Femur (tissue), 1 donor: ENCODE measurements at regions not wholly inside any gene's neighbourhood (a gene's known extent, or its start where the extent isn't known, plus 50 kb on each side); places are given as distances from the start of the nearest gene placed in this dataset.
"Not testable (repeated sequence)": the region's sequence is repeated elsewhere in the genome, so short reads cannot be mapped to it uniquely, and the experiment has no call there.

Source experiments
- DNase-seq: peaks from one replicate; pipeline ENCODE4 v3.0.0-alpha.2; 2017

DNA sequence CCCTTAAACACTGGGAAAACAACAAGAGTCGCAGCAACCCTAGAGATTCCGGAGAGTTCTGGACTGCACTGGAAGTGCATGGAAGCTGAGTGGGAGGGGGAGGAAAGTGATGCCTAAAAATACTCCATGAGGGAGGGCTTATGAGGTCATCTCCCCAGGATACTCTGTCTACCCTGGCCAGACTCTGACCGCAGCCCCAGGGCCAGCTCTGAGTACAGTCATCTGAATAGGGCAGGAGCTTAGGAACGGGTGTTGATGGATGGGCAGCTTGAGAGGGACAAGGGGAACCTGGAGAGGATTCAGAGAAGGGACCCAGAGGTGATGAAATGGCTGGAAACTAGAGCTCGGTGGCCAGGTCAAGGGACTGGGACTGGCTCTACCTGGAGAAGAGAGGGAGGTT is 79.3 kb upstream of the IGFBP5 start:
- peak; percentile 64 for DNase-seq

DNA sequence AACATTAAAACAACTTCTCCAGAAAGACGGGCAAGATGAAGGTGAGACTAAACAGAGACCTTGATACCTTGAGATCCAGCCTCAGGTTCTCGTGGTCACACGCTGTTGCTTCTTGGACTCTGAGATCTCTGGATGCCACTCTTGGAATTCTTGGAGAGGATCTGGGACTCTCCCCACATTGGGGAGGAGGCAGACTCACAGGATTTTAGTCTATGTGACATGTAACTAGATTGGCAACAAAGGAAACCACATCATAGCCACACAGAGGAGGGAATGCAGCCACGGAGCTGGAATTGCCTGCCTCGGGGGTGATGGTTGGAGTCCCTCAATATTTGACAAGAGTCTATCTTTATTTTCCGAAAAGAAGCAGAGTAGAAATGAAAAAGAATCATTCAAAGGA is 78.8 kb upstream of the IGFBP5 start:
- DNase-seq = no peak

DNA sequence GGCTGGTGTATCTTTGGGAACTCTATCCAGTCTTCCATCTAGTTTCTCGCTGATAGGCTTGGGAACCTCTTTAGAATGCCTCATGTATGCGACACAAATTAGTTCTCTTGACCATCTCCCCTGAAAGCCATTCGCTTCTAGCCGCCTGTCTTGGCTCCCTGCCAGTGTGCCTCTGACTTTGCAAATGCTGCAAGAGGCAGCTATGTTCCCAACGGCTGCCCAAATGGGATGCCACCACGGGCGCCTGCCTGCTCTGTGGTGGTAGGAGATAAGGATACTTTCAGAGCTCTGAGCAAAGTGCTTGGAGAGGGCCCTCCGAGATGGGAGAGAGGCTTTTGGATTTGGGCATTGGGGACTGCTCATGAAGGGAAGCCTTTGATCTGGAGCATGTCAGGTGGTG is 77.7 kb upstream of the IGFBP5 start:
- DNase-seq = peak; percentile 58

DNA sequence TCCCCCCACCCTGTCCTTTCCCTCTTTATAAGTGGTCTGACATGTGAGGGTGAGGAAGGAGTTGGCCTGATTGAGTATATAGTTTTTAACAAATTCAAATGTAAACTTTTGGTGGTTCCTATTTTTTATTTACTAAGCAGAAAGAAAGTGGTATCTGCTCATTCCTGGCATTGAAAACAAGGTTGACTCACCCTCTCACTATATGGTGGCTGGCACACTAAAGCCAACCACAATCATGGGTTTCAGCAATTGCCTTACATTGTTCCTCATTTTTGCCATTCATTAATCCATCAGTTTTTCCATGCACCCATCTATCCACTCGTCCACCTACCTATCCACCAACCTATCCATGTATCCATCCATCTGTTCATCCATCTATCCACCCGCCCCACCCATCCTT is 75.4 kb upstream of the IGFBP5 start:
- DNase-seq = no peak

DNA sequence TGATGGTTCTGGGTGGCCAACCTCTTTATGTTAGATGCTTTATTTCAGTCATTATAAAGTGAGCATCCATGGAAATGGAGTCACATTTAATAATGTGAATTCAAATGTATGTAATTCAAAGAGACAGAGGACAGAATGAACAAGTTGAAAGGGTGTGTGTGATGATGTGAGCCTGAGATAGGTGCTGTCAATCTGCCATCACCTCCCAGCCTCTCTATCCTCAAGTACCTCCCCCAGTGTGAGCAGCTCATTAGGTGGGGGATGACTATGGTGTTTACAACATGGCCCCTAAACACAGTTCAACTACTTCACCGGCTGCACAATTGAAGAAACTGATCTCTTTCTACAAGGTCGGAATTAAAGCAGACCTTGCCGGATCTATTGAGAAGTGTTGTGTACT is 74.7 kb upstream of the IGFBP5 start:
- no peak for DNase-seq

DNA sequence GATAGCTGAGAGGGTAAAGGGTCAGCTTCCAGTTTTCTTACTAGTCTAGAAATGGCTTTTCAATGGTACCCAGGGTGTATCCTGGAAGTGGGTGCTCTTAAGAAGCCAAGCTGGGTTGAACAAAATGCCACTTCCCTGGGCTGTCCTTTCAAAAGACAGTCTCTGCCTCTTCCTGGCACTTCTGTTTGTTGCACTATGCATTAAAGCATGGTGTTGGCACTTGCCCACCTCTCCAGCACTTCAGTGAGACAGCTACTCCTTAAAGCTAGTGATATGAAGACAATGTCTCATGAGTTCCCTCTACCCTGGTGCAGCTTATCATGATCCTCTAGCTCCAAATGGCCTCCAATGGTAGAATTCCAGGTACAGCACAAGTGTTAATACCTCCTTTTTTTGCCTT is 74.3 kb upstream of the IGFBP5 start:
- DNase-seq = no peak

DNA sequence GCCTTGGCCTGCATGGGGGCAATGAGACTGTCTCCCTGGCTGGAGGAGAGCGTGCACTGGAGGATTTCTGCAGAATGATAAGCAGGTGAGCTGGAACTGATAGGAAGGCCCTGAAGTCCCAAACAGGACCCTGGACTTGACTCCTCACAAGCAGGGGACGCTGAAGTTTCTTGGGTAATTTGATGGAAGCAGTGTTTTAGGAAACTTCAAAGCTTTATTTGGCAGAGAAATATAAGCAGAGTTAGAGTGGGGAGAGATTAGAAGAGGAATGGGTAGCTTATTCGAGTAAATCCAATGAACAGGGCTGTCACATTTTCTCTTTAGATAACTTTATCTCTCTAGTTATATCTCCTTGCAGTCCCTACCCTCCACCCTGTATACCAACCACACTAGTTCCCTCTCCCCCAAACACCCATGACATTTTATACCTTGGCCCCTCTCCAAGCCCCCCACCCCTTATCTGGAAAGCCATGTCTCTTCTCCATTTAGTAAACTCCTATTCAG is 73.6 kb upstream of the IGFBP5 start:
- DNase-seq = no peak

DNA sequence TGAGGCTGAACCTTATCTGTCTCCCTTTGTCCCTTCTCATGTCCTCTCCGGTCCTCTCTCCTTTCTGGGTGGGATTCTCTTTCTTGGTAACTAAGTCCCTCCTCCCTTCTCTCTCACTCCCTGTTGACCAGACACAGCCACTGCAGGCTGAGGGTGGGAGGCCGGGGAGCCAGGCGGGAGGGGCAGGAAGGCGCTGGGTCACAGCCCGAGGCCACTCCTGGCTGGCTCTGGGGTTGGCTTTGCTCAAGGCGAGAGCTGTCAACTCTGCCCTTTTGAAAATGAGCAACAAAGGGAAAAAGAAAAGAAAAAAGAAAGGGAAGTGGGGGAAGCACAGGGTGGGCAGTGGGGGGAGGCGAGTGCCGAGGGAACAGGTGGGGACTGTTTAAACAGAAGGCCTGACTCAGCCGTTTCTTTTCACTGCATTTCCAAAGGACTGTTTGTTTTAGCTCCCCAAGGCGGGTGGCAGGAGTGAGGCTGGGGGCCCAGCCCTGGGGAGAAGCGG is 70.5 kb upstream of the IGFBP5 start:
- no peak for DNase-seq

DNA sequence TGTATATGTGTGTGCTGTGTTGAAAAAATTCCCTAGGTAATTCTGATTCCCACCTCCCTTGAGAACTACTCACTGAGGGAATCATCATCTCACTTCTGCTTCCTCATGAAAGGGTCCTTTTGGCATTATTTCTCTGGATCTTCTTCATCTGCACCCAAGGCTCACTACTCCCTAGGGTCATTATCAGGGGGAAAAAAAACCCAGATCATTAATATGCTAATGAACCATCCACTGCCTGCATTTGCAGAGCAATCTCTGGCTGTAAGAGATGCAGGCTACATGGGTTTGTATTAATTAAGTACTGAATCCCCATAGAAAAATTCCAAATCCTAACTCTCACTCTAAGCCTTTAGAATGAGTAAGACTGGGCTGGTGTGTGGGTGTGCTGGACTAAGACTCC is 68.0 kb upstream of the IGFBP5 start:
- DNase-seq = no peak

DNA sequence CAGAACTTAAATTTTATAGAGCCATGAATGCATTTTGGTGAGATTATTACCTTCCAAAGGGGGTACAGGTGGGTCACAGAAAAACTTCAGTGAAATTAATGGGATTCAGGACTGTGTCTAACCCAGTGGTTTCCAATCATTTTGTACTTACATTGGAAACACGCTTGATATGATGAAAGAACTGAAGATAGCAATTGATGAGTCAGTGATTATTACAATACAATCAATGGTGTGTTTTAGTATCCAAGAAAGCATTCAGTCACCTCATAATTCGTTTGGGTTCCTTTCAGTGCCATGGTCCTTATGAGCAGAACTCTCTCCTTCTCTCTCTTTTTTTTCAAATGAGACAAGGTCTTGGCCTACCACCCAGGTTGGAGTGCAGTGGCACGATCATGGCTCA is 66.5 kb upstream of the IGFBP5 start:
- no peak for DNase-seq

DNA sequence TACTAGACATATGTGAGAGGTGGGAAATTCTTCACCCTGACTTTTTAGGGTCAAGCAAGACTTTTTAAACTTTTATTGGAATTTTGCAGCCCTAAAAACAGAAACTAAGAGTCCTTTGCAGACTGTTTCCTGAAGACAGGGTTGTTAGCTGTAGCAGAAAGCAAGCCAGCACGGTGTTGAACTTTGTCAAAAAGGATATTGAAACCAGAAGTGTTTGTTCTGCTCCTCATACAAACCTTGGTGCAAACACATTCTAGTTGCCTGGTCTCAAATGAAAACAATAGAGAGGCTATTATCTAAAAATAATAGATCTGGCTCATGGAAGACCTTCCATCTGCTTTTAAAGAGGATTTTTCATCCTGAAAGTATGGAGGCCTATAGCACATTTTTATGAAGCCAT is 65.8 kb upstream of the IGFBP5 start:
- DNase-seq = no peak

DNA sequence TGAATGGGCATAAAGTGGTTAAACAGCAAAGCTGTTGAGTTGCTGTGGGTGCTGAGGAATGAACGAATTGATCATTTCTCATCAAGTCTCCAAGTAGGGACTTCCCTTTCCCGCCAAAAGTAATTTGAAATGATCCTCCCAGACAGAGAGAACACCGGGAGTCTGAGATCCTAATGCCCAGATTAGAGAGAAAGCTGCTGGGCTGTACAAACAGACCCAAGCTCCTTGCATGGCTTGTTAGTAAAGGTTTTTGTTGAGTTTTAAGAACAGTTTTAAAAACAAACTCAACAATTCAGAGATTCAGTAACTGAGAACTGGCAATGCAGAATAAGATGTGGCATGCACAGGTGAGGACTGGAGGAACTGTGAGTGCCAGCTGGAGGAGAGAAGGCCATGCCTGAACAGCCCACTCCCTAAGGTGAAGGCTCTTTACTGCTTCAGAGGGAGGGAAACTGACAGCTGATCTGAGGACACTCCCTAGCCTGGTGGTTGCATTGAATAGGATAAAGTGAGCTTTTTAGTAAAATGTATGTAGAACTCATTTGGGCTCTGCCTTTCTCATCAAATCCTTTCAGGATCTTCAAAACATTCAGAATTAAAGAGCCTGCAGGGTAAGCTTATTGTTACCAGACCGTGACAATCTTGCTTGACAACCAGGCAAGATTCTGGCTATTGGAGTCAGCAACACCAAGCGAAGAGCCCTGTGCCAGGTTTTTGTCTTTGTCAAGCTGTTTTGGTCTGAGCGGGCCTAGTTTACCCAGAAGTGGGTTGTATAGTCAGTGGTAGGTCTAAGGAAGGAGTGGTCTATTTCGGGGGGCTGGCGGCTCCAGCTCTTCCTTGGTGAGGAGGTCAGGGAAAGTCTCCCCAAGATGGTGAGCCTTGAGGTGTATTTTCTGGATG is 63.2 kb upstream of the IGFBP5 start:
- no peak for DNase-seq

DNA sequence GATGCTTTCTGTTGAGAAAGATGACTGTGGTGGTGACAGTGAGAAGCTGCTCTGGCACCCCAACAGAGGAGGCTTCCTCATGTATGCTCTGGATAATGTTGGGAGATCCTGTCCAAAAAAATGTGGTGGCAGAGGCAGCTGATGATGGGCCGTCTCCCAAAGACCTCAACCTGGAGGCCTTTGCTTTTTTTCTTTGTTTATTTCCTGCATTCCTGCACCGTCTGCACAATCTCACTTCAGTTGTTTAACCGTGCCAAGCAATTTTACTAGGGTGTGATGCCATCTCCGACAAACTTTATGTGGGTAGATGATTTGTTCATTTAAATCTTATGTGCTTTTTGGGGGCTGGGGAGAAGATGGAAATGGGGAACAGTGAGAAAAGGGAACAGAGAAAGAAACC is 62.2 kb upstream of the IGFBP5 start:
- DNase-seq = no peak

DNA sequence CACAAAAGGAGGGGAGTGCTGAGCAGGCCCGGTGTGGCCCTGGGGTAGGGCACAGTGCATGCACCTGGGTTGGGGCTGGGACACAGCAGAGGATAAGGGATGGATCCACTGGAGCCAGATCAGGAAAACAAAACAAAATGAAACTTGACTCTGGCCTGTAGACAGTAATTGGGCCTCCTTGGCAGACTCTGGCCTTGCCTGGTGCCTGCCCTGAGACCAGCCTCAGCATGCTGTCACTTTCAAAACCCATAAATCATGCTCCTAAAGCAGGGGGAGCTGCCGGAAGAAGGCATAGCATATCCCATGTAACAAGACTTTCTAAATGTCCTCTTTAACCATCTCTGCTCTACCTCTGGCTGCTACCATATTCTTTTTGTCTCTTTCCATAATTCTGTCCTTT is 61.1 kb upstream of the IGFBP5 start:
- no peak for DNase-seq

DNA sequence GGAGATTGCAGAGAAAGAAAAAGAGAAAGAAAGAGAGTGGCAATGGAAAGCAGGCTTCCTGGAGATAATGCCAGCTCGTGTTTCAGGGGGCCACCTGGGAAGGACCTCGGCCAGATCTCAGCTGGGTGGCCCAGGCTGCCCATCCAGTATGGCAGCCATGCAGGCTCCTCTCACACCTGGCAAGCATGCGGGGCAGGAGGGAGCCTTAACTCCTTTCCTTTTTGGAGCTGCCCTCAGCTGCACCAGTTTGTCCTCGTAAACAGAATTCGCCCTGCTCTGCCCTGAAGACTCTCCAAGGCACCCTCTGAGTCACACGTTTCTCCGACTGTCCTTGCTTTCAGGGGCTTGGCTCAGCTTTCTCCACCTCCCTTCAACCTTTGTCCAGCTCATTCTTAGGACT is 59.5 kb upstream of the IGFBP5 start:
- DNase-seq = no peak

DNA sequence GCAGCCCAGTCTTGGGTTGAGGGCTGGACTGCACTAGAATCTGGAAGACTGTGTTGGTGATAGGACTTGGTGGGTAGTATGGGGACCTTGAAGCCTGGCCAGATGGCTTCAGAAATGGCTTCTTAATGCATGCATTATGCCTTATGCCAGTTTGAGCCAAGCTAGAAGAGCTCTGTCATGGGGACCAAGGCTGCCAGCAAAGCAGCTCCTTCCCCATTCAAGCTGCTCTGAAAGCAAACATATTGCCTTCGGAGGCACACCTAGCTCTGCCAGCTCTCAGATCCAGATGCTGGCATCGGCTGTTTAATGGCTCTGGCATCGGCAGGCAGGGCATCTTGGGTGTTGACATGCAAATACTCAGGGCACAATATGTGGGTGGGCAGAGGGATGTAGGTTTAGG is 59.0 kb upstream of the IGFBP5 start:
- DNase-seq = no peak

DNA sequence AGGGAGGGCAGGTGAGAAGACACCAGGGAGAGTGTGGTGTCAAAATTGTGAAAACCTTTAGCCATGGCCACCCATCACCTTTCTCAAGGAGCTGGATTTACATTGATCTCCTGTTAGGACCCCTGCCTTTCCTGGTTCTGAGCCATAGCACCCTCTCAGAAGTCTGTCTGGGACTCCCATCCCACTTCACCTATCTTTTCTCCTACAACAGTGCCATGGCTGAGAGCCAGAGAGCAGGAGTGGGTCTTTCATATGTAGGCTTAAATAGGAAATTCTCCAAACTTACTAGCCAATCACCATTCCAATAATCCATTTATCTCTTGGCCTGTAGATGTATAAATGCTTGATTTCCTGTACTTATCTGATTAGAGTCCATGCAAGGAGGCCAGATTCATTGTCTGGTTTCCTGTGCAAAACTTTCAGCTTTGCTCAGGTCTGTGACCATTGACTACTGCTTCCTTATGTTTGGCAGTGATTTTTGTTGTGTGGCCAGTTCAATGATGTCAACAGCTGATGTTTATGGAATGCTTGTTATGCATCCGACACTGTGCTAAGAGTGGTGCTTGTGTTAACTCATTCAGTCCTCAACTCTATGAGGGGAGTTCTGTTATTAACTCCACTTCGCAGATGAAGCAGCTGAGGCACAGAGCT is 57.6 kb upstream of the IGFBP5 start:
- no peak for DNase-seq

DNA sequence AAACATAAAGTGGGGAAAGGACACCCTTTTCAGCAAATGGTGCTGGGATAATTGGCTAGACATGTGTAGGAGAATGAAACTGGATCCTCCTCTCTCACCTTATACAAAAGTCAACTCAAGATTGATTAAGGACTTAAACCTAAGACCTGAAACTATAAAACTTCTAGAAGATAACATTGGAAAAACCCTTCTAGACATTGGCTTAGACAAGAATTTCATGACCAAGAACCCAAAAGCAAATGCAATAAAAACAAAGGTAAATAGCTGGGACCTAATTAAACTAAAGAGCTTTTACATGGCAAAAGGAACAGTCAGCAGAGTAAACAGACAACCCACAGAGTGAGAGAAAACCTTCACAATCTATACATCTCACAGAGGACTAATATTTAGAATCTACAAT is 55.4 kb upstream of the IGFBP5 start:
- DNase-seq = not testable (repeated sequence)

DNA sequence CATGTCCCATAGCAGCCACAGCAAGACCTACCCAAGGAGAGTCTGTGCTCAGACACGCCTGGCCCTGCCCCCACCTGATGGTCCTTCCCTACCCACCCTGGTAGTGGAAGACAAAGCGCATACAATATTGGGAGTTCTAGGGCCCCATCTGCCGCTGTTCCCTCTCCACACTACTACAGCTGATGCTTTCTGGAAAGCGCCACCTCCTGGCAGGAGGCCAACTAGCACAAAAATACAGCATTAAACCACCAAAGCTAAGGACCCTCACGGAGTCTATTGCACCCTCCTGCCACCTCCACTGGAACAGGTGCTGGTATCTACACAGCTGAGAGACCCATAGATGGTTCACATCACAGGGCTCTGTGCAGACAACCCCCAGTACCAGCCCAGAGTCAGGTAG is 50.9 kb upstream of the IGFBP5 start:
- DNase-seq = not testable (repeated sequence)

DNA sequence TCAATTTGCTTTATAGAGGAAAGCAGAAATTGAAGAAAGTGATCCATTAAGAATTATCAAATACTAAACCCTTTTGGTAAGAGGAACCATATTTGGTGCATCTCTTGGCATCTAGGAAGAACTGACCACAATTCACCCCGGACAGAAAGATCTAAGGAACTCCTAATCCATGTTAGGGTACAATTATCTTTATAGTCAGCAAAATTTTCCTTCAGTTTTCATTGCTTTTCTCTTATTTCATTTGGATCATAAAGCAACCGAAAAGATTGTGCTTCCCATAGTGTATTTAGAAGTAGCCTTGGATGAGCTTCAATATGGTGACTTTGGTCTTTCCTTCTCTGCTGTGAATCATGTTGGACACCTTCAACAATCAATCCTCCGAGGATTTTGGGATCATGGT is 50.1 kb upstream of the IGFBP5 start:
- DNase-seq = no peak
